ENCODE measurements at regions not wholly inside any gene's neighbourhood (a gene's known extent, or its start where the extent isn't known, plus 50 kb on each side); places are given as distances from the start of the nearest gene placed in this dataset.

- TF ChIP-seq, protein P1, sequence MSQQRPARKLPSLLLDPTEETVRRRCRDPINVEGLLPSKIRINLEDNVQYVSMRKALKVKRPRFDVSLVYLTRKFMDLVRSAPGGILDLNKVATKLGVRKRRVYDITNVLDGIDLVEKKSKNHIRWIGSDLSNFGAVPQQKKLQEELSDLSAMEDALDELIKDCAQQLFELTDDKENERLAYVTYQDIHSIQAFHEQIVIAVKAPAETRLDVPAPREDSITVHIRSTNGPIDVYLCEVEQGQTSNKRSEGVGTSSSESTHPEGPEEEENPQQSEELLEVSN (IDR thresholded peaks at IDR 0.05; ENCODE audit: borderline replicate concordance in 1 of 2, extremely low read depth in 1 of 2, insufficient read depth in 1 of 2, insufficient read length in 1 of 2, low read depth in 1 of 2, low read length in 1 of 2, poor library complexity in 1 of 2, severe bottlenecking in 1 of 2) = no peak
- TF ChIP-seq, protein P2, sequence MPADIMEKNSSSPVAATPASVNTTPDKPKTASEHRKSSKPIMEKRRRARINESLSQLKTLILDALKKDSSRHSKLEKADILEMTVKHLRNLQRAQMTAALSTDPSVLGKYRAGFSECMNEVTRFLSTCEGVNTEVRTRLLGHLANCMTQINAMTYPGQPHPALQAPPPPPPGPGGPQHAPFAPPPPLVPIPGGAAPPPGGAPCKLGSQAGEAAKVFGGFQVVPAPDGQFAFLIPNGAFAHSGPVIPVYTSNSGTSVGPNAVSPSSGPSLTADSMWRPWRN (IDR thresholded peaks at IDR 0.05; ENCODE audit: low read depth) = no peak
- TF ChIP-seq POLR2AphosphoS5 (IDR thresholded peaks at IDR 0.05; ENCODE audit: control insufficient read depth, insufficient read depth, low read depth, low read length) (no peak), RBM15 (IDR thresholded peaks at IDR 0.05; ENCODE audit: insufficient read depth, low read length) (no peak), CREB5 (CRISPR knock-in tag; IDR thresholded peaks at IDR 0.05) (no peak), GATA2 (CRISPR knock-in tag; IDR thresholded peaks at IDR 0.05) (no peak), ZNF766 (CRISPR knock-in tag; conservative IDR thresholded peaks at IDR 0.05) (no peak), BRD4 (IDR thresholded peaks at IDR 0.05) (no peak)
- TF ChIP-seq, protein P3, sequence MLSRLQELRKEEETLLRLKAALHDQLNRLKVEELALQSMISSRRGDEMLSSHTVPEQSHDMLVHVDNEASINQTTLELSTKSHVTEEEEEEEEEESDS (CRISPR knock-in tag; IDR thresholded peaks at IDR 0.05) = no peak
Measured at GRCh38 chr1:238340989-238341388, 450.3 kb upstream of the ZP4 start (continued).

Measured in K562 (cell line).